Peyer's patch (tissue), 4 donors: ENCODE measurements at regions not wholly inside any gene's neighbourhood (a gene's known extent, or its start where the extent isn't known, plus 50 kb on each side); places are given as distances from the start of the nearest gene placed in this dataset.

Experiments used
- DNase-seq, 3 donors: peaks; one replicate each; pipeline ENCODE4 v3.0.0-alpha.2; 2017 to 2019
- H3K27ac ChIP-seq, 4 donors: fragments of 200-600 bp; sonication (generic); one replicate each; pipeline ENCODE4 v1.5.1; 2016 to 2019
- H3K27me3 ChIP-seq, 2 donors: fragments of 200-600 bp; sonication (generic); one replicate each; pipeline ENCODE4 v1.5.1; 2019
- H3K36me3 ChIP-seq, 3 donors: fragments of 200-600 bp; sonication (generic); one replicate each; pipeline ENCODE4 v1.5.1; 2016 to 2019
- H3K4me1 ChIP-seq, 4 donors: fragments of 200-600 bp; sonication (generic); one replicate each; pipeline ENCODE4 v1.5.1; 2016 to 2019
- H3K4me3 ChIP-seq, 4 donors: fragments of 200-600 bp; sonication (generic); 1 replicate in 3 of 4; 2 replicates in 1 of 4; pipeline ENCODE4 v1.5.1; 2016 to 2019; ENCODE audit warnings: mild to moderate bottlenecking in 1 of 4
- H3K9me3 ChIP-seq, 4 donors: fragments of 200-600 bp; sonication (generic); one replicate each; pipeline ENCODE4 v1.5.1; 2016 to 2019; ENCODE audit warnings: mild to moderate bottlenecking in 1 of 4
- POLR2A ChIP-seq, 2 donors: fragments of 450-650 bp; IDR thresholded peaks; one replicate each; pipeline ENCODE4 v1.5.1; 2017; ENCODE audit warnings: antibody characterized with exemption in 2 of 2, mild to moderate bottlenecking in 2 of 2, moderate library complexity in 2 of 2
- TF ChIP-seq, protein P1 (sequence below), 6 experiments: fragments of 450-650 bp in 4 of 6; fragments of 200-600 bp in 2 of 6; sonication (generic) in 1 of 6; IDR thresholded peaks; one replicate each; pipeline ENCODE4 v1.5.1; 2017 to 2019; ENCODE audit warnings: antibody characterized with exemption in 6 of 6, mild to moderate bottlenecking in 3 of 6, moderate library complexity in 1 of 6

- Histone ChIP-seq H3K27me3 (peaks cover 0 to 2% of the 10 kb centered on the region in 2 donors), H3K4me3 (no peak overlapping the region), H3K4me1 (no peaks in the 10 kb centered on the region), H3K27ac (no peak overlapping the region), H3K9me3 (no peaks in the 10 kb centered on the region), H3K36me3 (no peaks in the 10 kb centered on the region)
- no peak for DNase-seq
- TF ChIP-seq POLR2A (IDR thresholded peaks at IDR 0.05), result no peak
- TF ChIP-seq, protein P1, sequence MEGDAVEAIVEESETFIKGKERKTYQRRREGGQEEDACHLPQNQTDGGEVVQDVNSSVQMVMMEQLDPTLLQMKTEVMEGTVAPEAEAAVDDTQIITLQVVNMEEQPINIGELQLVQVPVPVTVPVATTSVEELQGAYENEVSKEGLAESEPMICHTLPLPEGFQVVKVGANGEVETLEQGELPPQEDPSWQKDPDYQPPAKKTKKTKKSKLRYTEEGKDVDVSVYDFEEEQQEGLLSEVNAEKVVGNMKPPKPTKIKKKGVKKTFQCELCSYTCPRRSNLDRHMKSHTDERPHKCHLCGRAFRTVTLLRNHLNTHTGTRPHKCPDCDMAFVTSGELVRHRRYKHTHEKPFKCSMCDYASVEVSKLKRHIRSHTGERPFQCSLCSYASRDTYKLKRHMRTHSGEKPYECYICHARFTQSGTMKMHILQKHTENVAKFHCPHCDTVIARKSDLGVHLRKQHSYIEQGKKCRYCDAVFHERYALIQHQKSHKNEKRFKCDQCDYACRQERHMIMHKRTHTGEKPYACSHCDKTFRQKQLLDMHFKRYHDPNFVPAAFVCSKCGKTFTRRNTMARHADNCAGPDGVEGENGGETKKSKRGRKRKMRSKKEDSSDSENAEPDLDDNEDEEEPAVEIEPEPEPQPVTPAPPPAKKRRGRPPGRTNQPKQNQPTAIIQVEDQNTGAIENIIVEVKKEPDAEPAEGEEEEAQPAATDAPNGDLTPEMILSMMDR (IDR thresholded peaks at IDR 0.05), result no peak
Measured at GRCh38 chr12:132386926-132387497, 57.6 kb upstream of the GALNT9 start.

- H3K9me3 ChIP-seq, result no peaks in the 10 kb centered on the region
- H3K27me3 ChIP-seq, result peaks cover 0 to 7% of the 10 kb centered on the region in 2 donors
- no peaks in the 10 kb centered on the region for H3K36me3 ChIP-seq
- TF ChIP-seq POLR2A (IDR thresholded peaks at IDR 0.05), result no peak
- TF ChIP-seq, protein P1 (IDR thresholded peaks at IDR 0.05), result no peak
- no peak overlapping the region for H3K27ac ChIP-seq
- H3K4me3 ChIP-seq, result no peak overlapping the region
- peak in 1 of 3 donors; percentile 30 for DNase-seq
- H3K4me1 ChIP-seq, result no peaks in the 10 kb centered on the region
Measured at GRCh38 chr12:132385923-132386751, 56.7 kb upstream of the GALNT9 start.

GRCh38 chr12:132384916-132385774 lies 55.8 kb upstream of the GALNT9 start:
- no peak for TF ChIP-seq POLR2A (IDR thresholded peaks at IDR 0.05)
- H3K9me3 ChIP-seq, result no peaks in the 10 kb centered on the region
- no peaks in the 10 kb centered on the region for H3K4me1 ChIP-seq
- H3K4me3 ChIP-seq, result no peak overlapping the region
- H3K36me3 ChIP-seq, result no peaks in the 10 kb centered on the region
- no peak overlapping the region for H3K27ac ChIP-seq
- peaks cover 0 to 7% of the 10 kb centered on the region in 2 donors for H3K27me3 ChIP-seq
- DNase-seq, result no peak

- no peak for DNase-seq
- no peaks in the 10 kb centered on the region for H3K4me1 ChIP-seq
- no peaks in the 10 kb centered on the region for H3K9me3 ChIP-seq
- TF ChIP-seq, protein P1 (IDR thresholded peaks at IDR 0.05), result no peak
- no peak for TF ChIP-seq POLR2A (IDR thresholded peaks at IDR 0.05)
- H3K4me3 ChIP-seq, result no peak overlapping the region
- no peak overlapping the region for H3K27ac ChIP-seq
- no peaks in the 10 kb centered on the region for H3K36me3 ChIP-seq
- H3K27me3 ChIP-seq, result peaks cover 0 to 16% of the 10 kb centered on the region in 2 donors
Measured at GRCh38 chr12:132380641-132381040, 51.3 kb upstream of the GALNT9 start.

DNA sequence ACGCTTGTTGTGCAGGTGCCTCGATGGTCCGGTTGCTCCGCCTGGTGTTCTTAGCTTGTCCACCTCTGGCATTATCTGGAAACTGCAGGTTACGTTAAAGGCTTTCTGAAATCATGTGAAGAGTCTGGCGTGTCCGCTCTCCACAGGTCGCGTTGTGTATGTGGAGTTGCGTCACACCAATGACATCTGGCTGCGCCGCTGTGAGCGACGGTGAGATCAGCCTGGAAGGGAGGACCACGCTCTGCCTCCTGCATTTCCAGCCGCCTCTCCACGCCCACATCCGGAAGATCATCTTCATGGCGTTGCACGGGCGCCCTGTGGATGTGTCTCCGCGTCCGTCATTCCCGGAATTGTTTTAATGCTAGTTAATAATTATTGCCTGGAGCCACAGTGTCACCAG lies 50.6 kb upstream of the GALNT9 start:
- TF ChIP-seq, protein P1 (IDR thresholded peaks at IDR 0.05), result no peak
- TF ChIP-seq POLR2A (IDR thresholded peaks at IDR 0.05), result no peak
- H3K36me3 ChIP-seq, result no peaks in the 10 kb centered on the region
- peaks cover 0 to 19% of the 10 kb centered on the region in 2 donors for H3K27me3 ChIP-seq

More for the DNA sequence above, 50.6 kb upstream of the GALNT9 start:
- H3K27ac ChIP-seq, result no peak overlapping the region
- H3K4me1 ChIP-seq, result no peaks in the 10 kb centered on the region
- DNase-seq, result peak in 1 of 3 donors; percentile 18
- H3K4me3 ChIP-seq, result no peak overlapping the region
- no peaks in the 10 kb centered on the region for H3K9me3 ChIP-seq
